Right lobe of liver (tissue), 6 donors: ENCODE measurements at regions not wholly inside any gene's neighbourhood (a gene's known extent, or its start where the extent isn't known, plus 50 kb on each side); places are given as distances from the start of the nearest gene placed in this dataset.

Source experiments
- ATAC-seq, 4 donors: fragments of 200-7000 bp; cut with Tn5 transposase; one replicate each; pipeline ENCODE4 v1.9.1; 2020; ENCODE audit warnings: mild to moderate bottlenecking in 4 of 4, moderate library complexity in 4 of 4
- DNase-seq, 3 donors: peaks; one replicate each; pipeline ENCODE4 v3.0.0-alpha.2; 2020
- H3K27ac ChIP-seq, 3 donors: fragments of 200-600 bp; one replicate each; pipeline ENCODE4 v1.8.0; 2022
- H3K27me3 ChIP-seq, 2 donors: fragments of 200-600 bp; one replicate each; pipeline ENCODE4 v1.8.0; 2022
- H3K36me3 ChIP-seq, 4 donors: fragments of 200-600 bp; sonication (generic) in 1 of 4; one replicate each; pipeline versions ENCODE4 v1.5.1 to v1.8.0; 2017 to 2022; ENCODE audit warnings: control low read depth in 1 of 4
- H3K4me1 ChIP-seq, 4 donors: fragments of 200-600 bp; sonication (generic) in 1 of 4; one replicate each; pipeline versions ENCODE4 v1.5.1 to v1.8.0; 2017 to 2022; ENCODE audit warnings: control low read depth in 1 of 4
- H3K4me3 ChIP-seq, 3 donors: fragments of 200-600 bp; one replicate each; pipeline ENCODE4 v1.8.0; 2022
- H3K9me3 ChIP-seq, 4 donors: fragments of 200-600 bp; sonication (generic) in 1 of 4; one replicate each; pipeline versions ENCODE4 v1.5.1 to v1.8.0; 2017 to 2022; ENCODE audit warnings: control low read depth in 1 of 4
- CTCF ChIP-seq, 4 donors: fragments of 200-600 bp in 3 of 4; fragments of 450-650 bp in 1 of 4; IDR thresholded peaks; one replicate each; pipeline versions ENCODE4 v1.5.1 to v1.8.0; 2016 to 2022; ENCODE audit warnings: antibody characterized with exemption in 4 of 4, mild to moderate bottlenecking in 2 of 4
- POLR2A ChIP-seq: fragments of 450-650 bp; IDR thresholded peaks from one replicate; pipeline ENCODE4 v1.6.1; 2017; ENCODE audit warnings: antibody characterized with exemption, mild to moderate bottlenecking
- WGBS: methylation state at CpG from one replicate; pipeline ENCODE4 v1.1.6; 2018; ENCODE audit warnings: low coverage, low lambda C conversion rate; ENCODE audit not compliant: insufficient coverage; ENCODE audit errors: missing lambda C conversion rate; 5-methylcytosine and 5-hydroxymethylcytosine counted together
- intact Hi-C, 2 donors: fragments of 100-400 bp; cut with DNase I; formaldehyde crosslinking; loops; one replicate each; pipeline versions ENCODE4 v1.11.2 to v1.14.1; 2022
- donor health status: DM: no; HTN: yes; CAD: no.
- donor health status: DM: no; HTN: no; CAD: no.
- donor health status: DM: no; HTN: no; CAD: no.
- donor health status: DM: no; HTN: yes; CAD: no.
- donor health status: DM: no; HTN: yes; CAD: no.

GRCh38 chr13:75929076-75929475, 292.9 kb downstream of the LMO7 start:
- Histone ChIP-seq H3K27me3 (no peaks in the 10 kb centered on the region), H3K4me1 (no peaks in the 10 kb centered on the region), H3K4me3 (no peak overlapping the region), H3K36me3 (no peaks in the 10 kb centered on the region), H3K27ac (no peak overlapping the region), H3K9me3 (no peaks in the 10 kb centered on the region)
- no peak for TF ChIP-seq CTCF (IDR thresholded peaks at IDR 0.05)
- TF ChIP-seq POLR2A = no peak
- intact Hi-C loops = no loop called here
- DNase-seq (no peak), ATAC-seq (no peak)

- intact Hi-C loops = no loop called here
- Histone ChIP-seq H3K27me3 (no peaks in the 10 kb centered on the region), H3K9me3 (no peaks in the 10 kb centered on the region), H3K27ac (no peak overlapping the region), H3K4me1 (no peaks in the 10 kb centered on the region), H3K4me3 (no peak overlapping the region), H3K36me3 (no peaks in the 10 kb centered on the region)
- TF ChIP-seq CTCF (IDR thresholded peaks at IDR 0.05) = no peak
- no peak for TF ChIP-seq POLR2A
- ATAC-seq = no peak
- 68% methylated on average over 2 of the region's 2 CpGs for WGBS
- DNase-seq = no peak
These were observed 291.1 kb downstream of the LMO7 start for GRCh38 chr13:75927183-75927669.

- no peaks in the 10 kb centered on the region for H3K36me3 ChIP-seq
- 61% methylated on average over 1 of the region's 1 CpG for WGBS
- no peaks in the 10 kb centered on the region for H3K4me1 ChIP-seq
- DNase-seq = no peak
- H3K9me3 ChIP-seq = no peaks in the 10 kb centered on the region
- no peak for ATAC-seq
- H3K27ac ChIP-seq = no peak overlapping the region
- intact Hi-C loops = no loop called here
- no peaks in the 10 kb centered on the region for H3K27me3 ChIP-seq
- no peak overlapping the region for H3K4me3 ChIP-seq
- no peak for TF ChIP-seq POLR2A
- no peak for TF ChIP-seq CTCF (IDR thresholded peaks at IDR 0.05)
These were observed 284.4 kb downstream of the LMO7 start for GRCh38 chr13:75920536-75920935.

GRCh38 chr13:75919660-75920199, 283.6 kb downstream of the LMO7 start:
- ATAC-seq (no peak), DNase-seq (no peak)
- Histone ChIP-seq H3K27me3 (no peaks in the 10 kb centered on the region), H3K4me1 (no peaks in the 10 kb centered on the region), H3K4me3 (no peak overlapping the region), H3K27ac (no peak overlapping the region), H3K9me3 (no peaks in the 10 kb centered on the region), H3K36me3 (no peaks in the 10 kb centered on the region)
- intact Hi-C loops = no loop called here
- 42% methylated on average over 2 of the region's 2 CpGs for WGBS
- TF ChIP-seq CTCF (IDR thresholded peaks at IDR 0.05) (no peak), POLR2A (no peak)

- H3K4me3 ChIP-seq = no peak overlapping the region
- ATAC-seq (no peak), DNase-seq (no peak)
- no peaks in the 10 kb centered on the region for H3K4me1 ChIP-seq
- no peak for TF ChIP-seq CTCF (IDR thresholded peaks at IDR 0.05)
- TF ChIP-seq POLR2A = no peak
- no peak overlapping the region for H3K27ac ChIP-seq
- no peaks in the 10 kb centered on the region for H3K27me3 ChIP-seq
- intact Hi-C loops = no loop called here
- H3K9me3 ChIP-seq = no peaks in the 10 kb centered on the region
- no peaks in the 10 kb centered on the region for H3K36me3 ChIP-seq
These were observed 278.9 kb downstream of the LMO7 start for GRCh38 chr13:75915066-75915465.
